Upper lobe of left lung (tissue), 4 donors: ENCODE measurements at regions not wholly inside any gene's neighbourhood (a gene's known extent, or its start where the extent isn't known, plus 50 kb on each side); places are given as distances from the start of the nearest gene placed in this dataset.

Experiments
- CTCF ChIP-seq, 6 experiments: fragments of 450-650 bp in 4 of 6; fragments of 200-600 bp in 2 of 6; sonication (generic) in 2 of 6; IDR thresholded peaks; one replicate each; pipeline ENCODE4 v1.5.1; 2016 to 2019; ENCODE audit warnings: antibody characterized with exemption in 6 of 6
- EP300 ChIP-seq, 4 donors: sonication (generic); formaldehyde crosslinking; IDR thresholded peaks; one replicate each; pipeline ENCODE4 v1.5.1; 2017; ENCODE audit warnings: antibody characterized with exemption in 4 of 4, control low read depth in 2 of 4
- POLR2A ChIP-seq, 4 donors: fragments of 450-650 bp; IDR thresholded peaks; one replicate each; pipeline ENCODE4 v1.5.1; 2016 to 2017; ENCODE audit warnings: antibody characterized with exemption in 4 of 4, mild to moderate bottlenecking in 2 of 4
- POLR2AphosphoS5 ChIP-seq, 2 donors: sonication (generic); formaldehyde crosslinking; IDR thresholded peaks; one replicate each; pipeline ENCODE4 v1.5.1; 2017; ENCODE audit warnings: antibody characterized with exemption in 2 of 2

- TF ChIP-seq CTCF (IDR thresholded peaks at IDR 0.05) = no peak
- TF ChIP-seq POLR2A (IDR thresholded peaks at IDR 0.05) = no peak
- TF ChIP-seq EP300 (IDR thresholded peaks at IDR 0.05) = no peak
- no peak for TF ChIP-seq POLR2AphosphoS5 (IDR thresholded peaks at IDR 0.05)
These were observed 348.6 kb upstream of the CDIN1 start for GRCh38 chr15:36230776-36231175.
